Lower leg skin (tissue), 3 donors: ENCODE measurements at regions not wholly inside any gene's neighbourhood (a gene's known extent, or its start where the extent isn't known, plus 50 kb on each side); places are given as distances from the start of the nearest gene placed in this dataset.

Experiments
- CTCF ChIP-seq, 3 donors: fragments of 450-650 bp; IDR thresholded peaks; one replicate each; pipeline ENCODE4 v1.5.1; 2016; ENCODE audit warnings: antibody characterized with exemption in 3 of 3, mild to moderate bottlenecking in 3 of 3, moderate library complexity in 2 of 3
- POLR2A ChIP-seq, 2 donors: fragments of 450-650 bp; IDR thresholded peaks; one replicate each; pipeline ENCODE4 v1.6.1; 2016 to 2017; ENCODE audit warnings: antibody characterized with exemption in 2 of 2, mild to moderate bottlenecking in 1 of 2, moderate library complexity in 1 of 2

DNA sequence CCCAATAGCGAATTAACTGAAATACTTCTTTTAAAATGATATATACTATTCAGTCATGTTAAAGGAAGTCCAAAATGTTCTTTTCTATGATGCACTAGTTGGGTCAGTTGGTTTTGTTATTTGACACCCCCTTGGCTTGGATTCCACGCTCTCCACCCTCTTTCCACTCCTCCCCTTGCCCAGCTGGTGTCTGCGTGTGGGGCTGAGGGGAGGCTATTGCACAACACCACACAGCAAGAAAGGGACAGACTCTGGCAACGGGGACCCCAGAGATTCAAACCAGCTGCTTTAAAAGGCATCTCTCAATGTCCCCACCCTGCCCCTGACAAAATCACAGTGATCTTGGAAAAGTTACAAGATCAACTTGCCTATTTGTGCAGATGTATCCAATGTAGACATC, 394.3 kb downstream of the TGFB2 start:
- TF ChIP-seq CTCF (IDR thresholded peaks at IDR 0.05) (no peak), POLR2A (IDR thresholded peaks at IDR 0.05) (no peak)
